CD4-positive, alpha-beta T cell treated with Interleukin-4 for 4 hours (primary cell): ENCODE measurements at regions not wholly inside any gene's neighbourhood (a gene's known extent, or its start where the extent isn't known, plus 50 kb on each side); places are given as distances from the start of the nearest gene placed in this dataset.
"Not testable (repeated sequence)": the region's sequence is repeated elsewhere in the genome, so short reads cannot be mapped to it uniquely, and the experiment has no call there.

ENCODE experiments used
- DNase-seq: peaks from one replicate; pipeline ENCODE4 v3.0.0-alpha.2; 2020

GRCh38 chr7:152541892-152542291 lies 106.1 kb upstream of the KMT2C start:
- DNase-seq = no peak

- DNase-seq = not testable (repeated sequence)
Observed at GRCh38 chr7:152539190-152539495, 103.3 kb upstream of the KMT2C start.

- not testable (repeated sequence) for DNase-seq
Observed at GRCh38 chr7:152538346-152539189, 102.8 kb upstream of the KMT2C start.

GRCh38 chr7:152537639-152538038 lies 101.8 kb upstream of the KMT2C start:
- DNase-seq = no peak

- DNase-seq = no peak
Observed at GRCh38 chr7:152528612-152529011, 92.8 kb upstream of the KMT2C start.

GRCh38 chr7:152527610-152528032 lies 91.8 kb upstream of the KMT2C start:
- no peak for DNase-seq

- DNase-seq = no peak
Observed at GRCh38 chr7:152523916-152524315, 88.1 kb upstream of the KMT2C start.

- DNase-seq = no peak
Observed at GRCh38 chr7:152522571-152523067, 86.8 kb upstream of the KMT2C start.

- DNase-seq = no peak
Observed at GRCh38 chr7:152521420-152522337, 85.9 kb upstream of the KMT2C start.

- DNase-seq = no peak
Observed at GRCh38 chr7:152520861-152521302, 85.1 kb upstream of the KMT2C start.

GRCh38 chr7:152519290-152519689 lies 83.5 kb upstream of the KMT2C start:
- DNase-seq = no peak

GRCh38 chr7:152516216-152516615 lies 80.4 kb upstream of the KMT2C start:
- no peak for DNase-seq

GRCh38 chr7:152515266-152515950 lies 79.6 kb upstream of the KMT2C start:
- DNase-seq = not testable (repeated sequence)

GRCh38 chr7:152514771-152515105 lies 78.9 kb upstream of the KMT2C start:
- DNase-seq = no peak

- DNase-seq = no peak
Observed at GRCh38 chr7:152513861-152514770, 78.3 kb upstream of the KMT2C start.

GRCh38 chr7:152512706-152513105 lies 76.9 kb upstream of the KMT2C start:
- peak; percentile 59 for DNase-seq

GRCh38 chr7:152511736-152512135 lies 75.9 kb upstream of the KMT2C start:
- DNase-seq = no peak

GRCh38 chr7:152508701-152509100 lies 72.9 kb upstream of the KMT2C start:
- no peak for DNase-seq

GRCh38 chr7:152505606-152506005 lies 69.8 kb upstream of the KMT2C start:
- DNase-seq = no peak

GRCh38 chr7:152504816-152505215 lies 69.0 kb upstream of the KMT2C start:
- no peak for DNase-seq

- no peak for DNase-seq
Observed at GRCh38 chr7:152504367-152504766, 68.6 kb upstream of the KMT2C start.
